HG02759 (cell line): ENCODE measurements at regions not wholly inside any gene's neighbourhood (a gene's known extent, or its start where the extent isn't known, plus 50 kb on each side); places are given as distances from the start of the nearest gene placed in this dataset.
A peak's percentile ranks its signal among the peaks of the same experiment; 100 is the strongest.

Experiments used
- ATAC-seq: cut with Tn5 transposase; IDR thresholded peaks from one replicate; pipeline ENCODE4 v1.9.1; 2021; ENCODE audit warnings: mild to moderate bottlenecking, moderate library complexity; ENCODE audit not compliant: unreplicated experiment

GRCh38 chr12:88310069-88310468, 168.0 kb downstream of the TMTC3 start:
- ATAC-seq, result no peak

GRCh38 chr12:88310666-88311065, 168.6 kb downstream of the TMTC3 start:
- ATAC-seq, result no peak

GRCh38 chr12:88313554-88313953, 171.4 kb downstream of the TMTC3 start:
- no peak for ATAC-seq

GRCh38 chr12:88314706-88315105, 172.6 kb downstream of the TMTC3 start:
- ATAC-seq, result no peak

- no peak for ATAC-seq
Observed at GRCh38 chr12:88318726-88319125, 176.6 kb downstream of the TMTC3 start.

GRCh38 chr12:88325076-88325815, 183.1 kb downstream of the TMTC3 start:
- ATAC-seq, result no peak

GRCh38 chr12:88325816-88326189, 183.7 kb downstream of the TMTC3 start:
- no peak for ATAC-seq

- ATAC-seq, result no peak
Observed at GRCh38 chr12:88327276-88327675, 185.2 kb downstream of the TMTC3 start.

GRCh38 chr12:88328090-88328489, 186.0 kb downstream of the TMTC3 start:
- no peak for ATAC-seq

GRCh38 chr12:88329833-88330232, 187.7 kb downstream of the TMTC3 start:
- no peak for ATAC-seq

GRCh38 chr12:88334271-88334670, 192.2 kb downstream of the TMTC3 start:
- ATAC-seq, result peak; percentile 65

GRCh38 chr12:88336076-88336739, 194.1 kb downstream of the TMTC3 start:
- ATAC-seq, result no peak

- no peak for ATAC-seq
Observed at GRCh38 chr12:88338486-88338885, 196.4 kb downstream of the TMTC3 start.

GRCh38 chr12:88339254-88339949, 197.3 kb downstream of the TMTC3 start:
- ATAC-seq, result peak; percentile 69

- no peak for ATAC-seq
Observed at GRCh38 chr12:88339966-88340365, 197.9 kb downstream of the TMTC3 start.

- ATAC-seq, result no peak
Observed at GRCh38 chr12:88342251-88342806, 200.2 kb downstream of the TMTC3 start.

- ATAC-seq, result no peak
Observed at GRCh38 chr12:88351146-88351545, 209.0 kb downstream of the TMTC3 start.

- ATAC-seq, result no peak
Observed at GRCh38 chr12:88354691-88355090, 212.6 kb downstream of the TMTC3 start.

GRCh38 chr12:88360343-88360742, 218.2 kb downstream of the TMTC3 start:
- no peak for ATAC-seq

- no peak for ATAC-seq
Observed at GRCh38 chr12:88361493-88361892, 218.8 kb downstream of the KITLG start.

GRCh38 chr12:88362439-88362838, 217.8 kb downstream of the KITLG start:
- ATAC-seq, result no peak

GRCh38 chr12:88365403-88365802, 214.9 kb downstream of the KITLG start:
- no peak for ATAC-seq
